ENCODE measurements at regions not wholly inside any gene's neighbourhood (a gene's known extent, or its start where the extent isn't known, plus 50 kb on each side); places are given as distances from the start of the nearest gene placed in this dataset.

GRCh38 chr14:62062645-62063044 lies 300.4 kb downstream of the SNAPC1 start:
- no peak for DNase-seq (ENCODE audit: low read depth, low spot score)
- TF ChIP-seq, protein P1, sequence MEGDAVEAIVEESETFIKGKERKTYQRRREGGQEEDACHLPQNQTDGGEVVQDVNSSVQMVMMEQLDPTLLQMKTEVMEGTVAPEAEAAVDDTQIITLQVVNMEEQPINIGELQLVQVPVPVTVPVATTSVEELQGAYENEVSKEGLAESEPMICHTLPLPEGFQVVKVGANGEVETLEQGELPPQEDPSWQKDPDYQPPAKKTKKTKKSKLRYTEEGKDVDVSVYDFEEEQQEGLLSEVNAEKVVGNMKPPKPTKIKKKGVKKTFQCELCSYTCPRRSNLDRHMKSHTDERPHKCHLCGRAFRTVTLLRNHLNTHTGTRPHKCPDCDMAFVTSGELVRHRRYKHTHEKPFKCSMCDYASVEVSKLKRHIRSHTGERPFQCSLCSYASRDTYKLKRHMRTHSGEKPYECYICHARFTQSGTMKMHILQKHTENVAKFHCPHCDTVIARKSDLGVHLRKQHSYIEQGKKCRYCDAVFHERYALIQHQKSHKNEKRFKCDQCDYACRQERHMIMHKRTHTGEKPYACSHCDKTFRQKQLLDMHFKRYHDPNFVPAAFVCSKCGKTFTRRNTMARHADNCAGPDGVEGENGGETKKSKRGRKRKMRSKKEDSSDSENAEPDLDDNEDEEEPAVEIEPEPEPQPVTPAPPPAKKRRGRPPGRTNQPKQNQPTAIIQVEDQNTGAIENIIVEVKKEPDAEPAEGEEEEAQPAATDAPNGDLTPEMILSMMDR (IDR thresholded peaks at IDR 0.05; ENCODE audit: low read depth, low read length): no peak
- in situ Hi-C loops (cut with HindIII; ENCODE audit: low sequenced_read_pairs): no loop called here
- H3K4me3 ChIP-seq (ENCODE audit: low read depth, low read length): no peak overlapping the region

- no peak for DNase-seq (ENCODE audit: low read depth, low spot score)
- in situ Hi-C loops (cut with HindIII; ENCODE audit: low sequenced_read_pairs): no loop called here
- H3K4me3 ChIP-seq (ENCODE audit: low read depth, low read length): no peak overlapping the region
- TF ChIP-seq, protein P1 (IDR thresholded peaks at IDR 0.05; ENCODE audit: low read depth, low read length): no peak
Measured at GRCh38 chr14:62064751-62065323, 302.6 kb downstream of the SNAPC1 start.

DNA sequence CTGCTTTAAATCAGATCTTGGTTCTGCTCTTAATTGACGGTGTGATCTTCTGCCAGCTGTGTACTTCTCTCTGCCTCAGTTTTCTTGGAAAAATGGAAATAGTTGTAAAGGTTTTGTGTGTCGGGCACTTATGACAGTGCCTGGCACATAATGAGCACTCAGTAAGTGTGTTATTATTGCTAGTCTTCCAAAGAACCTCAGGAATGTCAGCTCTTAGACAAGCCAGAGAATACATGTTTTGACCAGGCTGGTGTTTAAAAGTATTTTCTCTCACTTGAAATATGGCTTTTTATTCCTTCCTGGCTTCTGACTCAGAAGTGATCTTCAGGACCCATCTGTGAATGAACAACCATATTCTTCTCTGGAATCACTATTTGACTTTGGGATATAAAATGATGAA lies 304.1 kb downstream of the SNAPC1 start:
- TF ChIP-seq, protein P1 (IDR thresholded peaks at IDR 0.05; ENCODE audit: low read depth, low read length): no peak
- in situ Hi-C loops (cut with HindIII; ENCODE audit: low sequenced_read_pairs): no loop called here
- no peak overlapping the region for H3K4me3 ChIP-seq (ENCODE audit: low read depth, low read length)
- DNase-seq (ENCODE audit: low read depth, low spot score): no peak

GRCh38 chr14:62071039-62071438 lies 308.8 kb downstream of the SNAPC1 start:
- DNase-seq (ENCODE audit: low read depth, low spot score): no peak
- in situ Hi-C loops (cut with HindIII; ENCODE audit: low sequenced_read_pairs): no loop called here
- no peak overlapping the region for H3K4me3 ChIP-seq (ENCODE audit: low read depth, low read length)
- TF ChIP-seq, protein P1 (IDR thresholded peaks at IDR 0.05; ENCODE audit: low read depth, low read length): no peak

- in situ Hi-C loops (cut with HindIII; ENCODE audit: low sequenced_read_pairs): no loop called here
- no peak for DNase-seq (ENCODE audit: low read depth, low spot score)
- TF ChIP-seq, protein P1 (IDR thresholded peaks at IDR 0.05; ENCODE audit: low read depth, low read length): no peak
- H3K4me3 ChIP-seq (ENCODE audit: low read depth, low read length): no peak overlapping the region
Measured at GRCh38 chr14:62076368-62076767, 314.1 kb downstream of the SNAPC1 start.

DNA sequence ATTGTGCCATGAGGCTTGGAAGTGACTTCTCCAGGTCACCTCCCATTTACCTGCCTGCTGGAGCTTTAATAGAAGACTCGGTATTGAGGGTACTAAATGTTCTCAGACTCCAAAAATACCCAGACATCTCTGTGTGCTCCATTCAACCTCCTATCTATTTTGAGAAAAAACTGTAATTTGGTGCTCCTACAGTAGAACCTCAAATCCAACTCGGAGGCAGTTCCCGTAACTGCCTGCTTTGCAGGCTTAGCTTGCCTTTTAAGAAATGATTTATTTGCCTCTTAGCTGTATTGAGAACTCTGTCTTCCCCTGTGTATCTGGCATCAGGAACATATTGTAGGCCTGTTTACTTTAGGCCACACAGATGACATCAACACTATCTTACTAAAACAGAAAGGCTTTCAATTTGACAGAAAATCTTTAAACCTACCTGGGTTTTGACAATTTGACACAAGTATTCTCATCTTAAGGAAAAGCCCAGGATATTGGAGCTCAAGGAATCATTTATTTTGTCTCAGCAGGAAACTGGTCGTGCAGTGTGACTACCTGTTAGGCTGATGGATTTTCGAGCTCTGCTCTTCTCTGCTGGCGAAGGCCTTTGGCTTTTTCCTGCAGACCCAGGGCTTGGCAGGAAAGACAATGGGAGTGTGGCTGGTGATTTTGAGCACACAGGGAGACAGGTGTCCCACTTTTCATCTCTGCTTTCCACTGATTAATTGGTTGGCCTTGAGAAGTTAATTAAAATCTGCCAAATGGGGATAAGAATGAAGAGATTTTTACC lies 314.8 kb downstream of the SNAPC1 start:
- DNase-seq (ENCODE audit: low read depth, low spot score): no peak
- no peak overlapping the region for H3K4me3 ChIP-seq (ENCODE audit: low read depth, low read length)
- TF ChIP-seq, protein P1 (IDR thresholded peaks at IDR 0.05; ENCODE audit: low read depth, low read length): no peak
- in situ Hi-C loops (cut with HindIII; ENCODE audit: low sequenced_read_pairs): no loop called here
